ENCODE measurements at regions not wholly inside any gene's neighbourhood (a gene's known extent, or its start where the extent isn't known, plus 50 kb on each side); places are given as distances from the start of the nearest gene placed in this dataset.

- TF ChIP-seq, protein P1, sequence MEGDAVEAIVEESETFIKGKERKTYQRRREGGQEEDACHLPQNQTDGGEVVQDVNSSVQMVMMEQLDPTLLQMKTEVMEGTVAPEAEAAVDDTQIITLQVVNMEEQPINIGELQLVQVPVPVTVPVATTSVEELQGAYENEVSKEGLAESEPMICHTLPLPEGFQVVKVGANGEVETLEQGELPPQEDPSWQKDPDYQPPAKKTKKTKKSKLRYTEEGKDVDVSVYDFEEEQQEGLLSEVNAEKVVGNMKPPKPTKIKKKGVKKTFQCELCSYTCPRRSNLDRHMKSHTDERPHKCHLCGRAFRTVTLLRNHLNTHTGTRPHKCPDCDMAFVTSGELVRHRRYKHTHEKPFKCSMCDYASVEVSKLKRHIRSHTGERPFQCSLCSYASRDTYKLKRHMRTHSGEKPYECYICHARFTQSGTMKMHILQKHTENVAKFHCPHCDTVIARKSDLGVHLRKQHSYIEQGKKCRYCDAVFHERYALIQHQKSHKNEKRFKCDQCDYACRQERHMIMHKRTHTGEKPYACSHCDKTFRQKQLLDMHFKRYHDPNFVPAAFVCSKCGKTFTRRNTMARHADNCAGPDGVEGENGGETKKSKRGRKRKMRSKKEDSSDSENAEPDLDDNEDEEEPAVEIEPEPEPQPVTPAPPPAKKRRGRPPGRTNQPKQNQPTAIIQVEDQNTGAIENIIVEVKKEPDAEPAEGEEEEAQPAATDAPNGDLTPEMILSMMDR (IDR thresholded peaks at IDR 0.05) = no peak
- no peak for TF ChIP-seq POLR2A (IDR thresholded peaks at IDR 0.05)
Observed at GRCh38 chr1:228818928-228819630, 83.8 kb downstream of the RHOU start.
